DMS114 treated with DMSO at 0.1 percent for 48 hours (cell line): ENCODE measurements at regions not wholly inside any gene's neighbourhood (a gene's known extent, or its start where the extent isn't known, plus 50 kb on each side); places are given as distances from the start of the nearest gene placed in this dataset.
"Not testable (repeated sequence)": the region's sequence is repeated elsewhere in the genome, so short reads cannot be mapped to it uniquely, and the experiment has no call there.

ENCODE experiments used
- DNase-seq: peaks from one replicate; lab custom pipeline; 2025; ENCODE audit not compliant: unreplicated experiment; lab: John Stamatoyannopoulos, UW

- no peak for DNase-seq
Observed at GRCh38 chr15:96648866-96649265, 318.4 kb downstream of the NR2F2 start.

- DNase-seq = no peak
Observed at GRCh38 chr15:96657096-96657495, 326.6 kb downstream of the NR2F2 start.

- DNase-seq = not testable (repeated sequence)
Observed at GRCh38 chr15:96666979-96667378, 336.5 kb downstream of the NR2F2 start.

DNA sequence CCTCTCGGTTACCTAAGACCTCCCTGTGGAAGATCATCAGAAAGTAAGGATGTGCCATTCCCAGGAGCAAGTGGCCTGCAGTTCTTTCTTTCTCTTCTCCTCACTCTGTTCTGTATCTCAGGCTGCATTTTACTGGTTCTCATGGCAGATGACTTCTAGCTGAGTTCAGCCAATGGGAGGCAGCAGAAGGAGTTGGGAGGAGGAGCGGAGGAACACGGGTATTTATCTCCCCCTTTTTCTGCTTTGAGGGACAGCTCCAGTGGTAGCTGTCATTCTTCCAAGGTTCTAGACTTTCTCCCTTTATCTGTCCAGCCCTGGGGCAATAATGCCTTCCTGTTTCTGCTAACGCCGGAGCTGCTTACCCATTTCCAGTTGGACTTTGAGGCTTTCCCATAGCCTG, 339.9 kb downstream of the NR2F2 start:
- DNase-seq = no peak

DNA sequence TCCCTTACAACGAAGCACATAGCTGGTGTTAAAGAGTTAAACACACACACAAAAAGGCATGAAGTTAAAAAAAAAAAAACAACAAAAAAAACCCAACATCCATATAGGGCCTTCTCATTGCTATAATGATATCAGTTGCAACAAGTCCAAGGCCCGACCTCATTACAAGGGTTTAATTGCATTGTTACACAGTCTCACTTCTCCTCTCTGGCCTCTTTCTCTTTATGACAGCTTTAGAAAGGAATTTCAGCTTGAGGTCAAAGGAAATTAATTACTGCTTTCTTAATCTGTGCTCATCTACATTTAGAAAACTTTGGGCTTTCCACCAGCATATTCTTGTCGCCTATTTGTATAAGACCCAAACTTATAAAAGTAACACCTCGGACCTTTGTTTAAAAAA, 342.1 kb downstream of the NR2F2 start:
- no peak for DNase-seq

DNA sequence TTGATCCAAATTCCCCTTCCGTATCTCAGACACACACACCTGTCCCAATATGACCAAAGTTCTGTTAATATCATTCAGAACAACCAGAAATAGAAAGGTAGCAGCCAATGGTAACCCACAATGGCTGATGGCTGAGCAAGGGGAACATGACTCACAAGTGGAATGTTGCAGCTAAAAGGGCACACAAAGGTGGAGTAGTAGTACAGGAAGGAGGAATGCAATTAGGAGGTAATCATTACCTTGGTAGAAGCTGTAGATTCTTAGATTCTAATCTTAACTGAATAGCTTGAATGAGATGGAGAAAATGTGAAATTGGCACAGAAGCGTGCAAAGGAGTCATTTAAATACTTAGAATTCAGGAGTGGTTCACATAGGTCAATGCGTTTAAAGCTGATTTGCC, 347.9 kb downstream of the NR2F2 start:
- no peak for DNase-seq

DNA sequence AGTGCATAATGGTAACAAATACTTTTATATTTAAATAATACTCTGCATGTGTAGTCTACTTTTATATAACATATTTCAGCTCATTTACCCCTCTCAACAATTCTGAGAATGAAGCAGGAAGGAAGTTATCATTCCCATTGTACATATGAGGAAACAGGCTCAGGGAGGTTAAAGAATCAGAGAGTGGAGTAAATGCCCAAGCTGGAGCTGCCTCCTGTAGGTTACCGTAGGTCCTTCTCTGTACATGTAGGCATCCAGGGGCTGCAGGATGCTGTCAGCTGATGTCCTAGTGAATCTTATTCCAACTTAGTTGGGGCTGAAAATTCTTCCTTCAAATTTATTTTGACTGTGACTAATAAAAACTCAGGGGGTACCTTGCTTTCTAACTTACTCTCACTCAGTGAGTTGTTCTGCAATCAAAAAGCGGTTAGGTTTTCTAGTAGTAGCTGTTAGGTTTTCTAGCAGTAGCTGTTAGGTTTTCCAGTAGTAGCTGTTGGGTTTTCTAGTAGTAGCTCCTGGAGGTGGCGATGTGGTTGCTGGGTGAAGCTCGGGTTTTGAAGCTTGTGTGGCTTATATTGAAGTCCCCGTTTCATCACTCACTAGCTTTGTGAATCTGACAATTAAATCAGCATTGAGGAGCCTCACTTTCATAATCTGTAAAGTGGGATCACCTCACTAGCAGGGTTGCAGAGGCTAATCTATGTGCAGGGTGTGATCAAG, 357.0 kb downstream of the NR2F2 start:
- DNase-seq = peak; percentile 44

GRCh38 chr15:96690733-96691132, 360.2 kb downstream of the NR2F2 start:
- DNase-seq = no peak

GRCh38 chr15:96692826-96693225, 362.3 kb downstream of the NR2F2 start:
- no peak for DNase-seq

- peak; percentile 77 for DNase-seq
Observed at GRCh38 chr15:96693515-96693914, 363.0 kb downstream of the NR2F2 start.

- DNase-seq = no peak
Observed at GRCh38 chr15:96693990-96694517, 363.6 kb downstream of the NR2F2 start.

DNA sequence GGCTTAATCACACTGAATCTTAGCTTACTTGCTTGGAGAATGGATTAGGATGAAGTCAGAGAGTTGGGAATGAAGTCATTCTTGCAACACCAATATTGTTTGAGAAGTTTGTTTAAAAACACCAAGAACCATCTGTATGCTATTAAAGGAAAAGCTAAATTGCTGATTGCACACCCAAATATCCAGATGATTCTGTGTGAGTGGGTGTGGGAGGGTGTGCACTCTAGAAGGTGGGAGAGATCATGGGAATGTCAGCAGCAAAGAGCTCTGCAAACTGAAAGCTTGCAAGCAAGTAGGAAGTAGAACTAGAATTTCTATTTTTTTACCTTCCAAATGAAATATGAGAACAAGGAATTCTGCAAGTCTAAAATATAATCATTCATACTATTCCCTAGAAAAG, 364.9 kb downstream of the NR2F2 start:
- DNase-seq = no peak

- DNase-seq = peak; percentile 67
Observed at GRCh38 chr15:96699871-96700401, 369.4 kb downstream of the NR2F2 start.

- DNase-seq = peak; percentile 87
Observed at GRCh38 chr15:96700555-96700954, 370.1 kb downstream of the NR2F2 start.

GRCh38 chr15:96701443-96701842, 370.9 kb downstream of the NR2F2 start:
- DNase-seq = peak; percentile 72

- DNase-seq = peak; percentile 92
Observed at GRCh38 chr15:96701877-96702276, 371.4 kb downstream of the NR2F2 start.

- peak; percentile 86 for DNase-seq
Observed at GRCh38 chr15:96702589-96702988, 372.1 kb downstream of the NR2F2 start.

DNA sequence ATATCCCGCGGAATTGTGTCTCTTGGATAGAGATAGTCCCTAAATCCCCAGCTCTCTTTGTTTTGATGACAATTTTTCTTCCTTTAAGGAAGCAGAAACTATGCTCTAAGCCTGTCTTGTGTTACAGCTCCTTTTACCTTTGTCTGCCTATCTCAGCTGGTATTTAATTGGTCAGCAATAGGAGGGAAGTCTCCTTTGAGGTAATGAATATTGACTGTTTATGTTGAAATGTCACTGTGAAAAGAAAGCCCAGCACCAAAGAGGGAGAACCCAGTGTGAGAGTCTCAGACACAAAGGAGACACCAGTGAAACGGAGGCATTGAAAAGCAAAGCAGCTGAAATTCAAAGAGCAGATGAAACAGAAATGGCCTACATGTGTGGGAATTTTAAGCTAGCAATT, 372.6 kb downstream of the NR2F2 start:
- DNase-seq = no peak

DNA sequence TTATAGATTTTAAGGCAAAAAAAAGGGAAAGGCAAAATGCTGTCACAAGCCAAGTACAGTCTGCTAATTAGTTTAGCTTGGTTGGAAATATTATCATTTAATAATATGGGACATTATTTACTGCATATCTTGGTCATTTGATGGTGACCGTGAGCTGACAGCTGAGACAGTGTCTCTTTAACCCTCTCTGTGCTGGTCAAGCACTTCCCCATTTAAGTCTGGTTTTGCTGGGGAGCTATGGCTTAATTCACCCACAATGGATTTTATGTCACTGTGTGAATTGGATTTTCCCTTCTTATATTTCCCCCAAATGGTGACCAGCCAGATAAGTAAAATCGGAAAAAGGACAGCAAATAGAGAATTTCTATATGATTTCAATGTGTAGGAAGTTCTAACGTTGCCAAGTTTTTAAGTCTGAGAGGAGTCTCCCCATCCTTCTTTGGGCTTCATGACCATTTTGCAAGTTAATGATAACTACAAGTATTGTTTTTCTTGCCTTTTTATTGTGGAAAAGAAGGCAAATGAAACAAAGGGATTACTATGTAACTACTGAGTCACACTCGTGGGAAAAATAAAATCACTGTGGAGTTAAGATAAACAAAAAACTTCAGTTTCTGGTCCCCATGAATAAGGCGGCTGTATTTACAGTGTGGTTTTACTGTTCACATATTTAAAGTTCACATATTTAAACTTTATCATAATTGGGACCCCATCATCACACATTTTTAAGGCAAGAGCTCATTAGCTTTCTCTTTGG, 373.5 kb downstream of the NR2F2 start:
- peak; percentile 52 for DNase-seq

GRCh38 chr15:96716075-96716474, 385.6 kb downstream of the NR2F2 start:
- DNase-seq = no peak

DNA sequence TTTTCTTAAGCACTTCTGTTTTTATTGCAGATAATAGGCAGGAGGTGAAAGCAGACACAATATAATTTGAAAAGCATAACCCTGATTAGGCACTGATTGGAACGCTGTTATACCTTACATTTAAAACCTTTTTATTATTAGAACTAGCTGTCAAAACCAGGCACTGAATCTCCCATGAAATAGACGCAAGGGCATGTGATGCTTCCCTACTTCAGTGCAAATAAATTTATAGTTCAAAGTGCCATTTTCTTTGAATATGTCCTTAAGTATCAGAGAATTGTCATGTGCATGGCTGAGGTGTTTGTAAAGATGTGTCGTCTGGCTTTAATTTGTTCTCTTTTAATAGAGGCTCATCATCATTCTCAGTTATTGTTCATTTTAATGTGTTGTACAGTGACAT, 386.0 kb downstream of the NR2F2 start:
- no peak for DNase-seq

DNA sequence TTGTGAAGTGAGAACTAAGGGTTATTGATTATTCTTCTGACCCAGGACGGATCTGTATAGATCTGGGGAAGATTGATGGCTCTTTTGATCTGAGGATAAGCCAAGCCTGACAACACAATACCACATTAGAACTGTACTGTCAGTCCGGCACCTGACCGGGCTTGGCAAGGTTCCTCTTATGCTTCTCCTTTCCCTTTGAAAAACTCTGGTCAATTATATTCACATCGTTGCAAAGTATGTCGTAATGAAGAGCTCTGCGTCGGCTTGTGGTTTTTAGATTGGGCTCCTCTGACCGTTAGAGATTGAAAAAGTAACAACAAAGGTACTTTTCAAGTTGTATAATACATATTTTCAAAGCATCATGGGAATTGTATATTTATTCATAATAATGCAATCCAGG, 389.8 kb downstream of the NR2F2 start:
- no peak for DNase-seq
